Fibroblast of villous mesenchyme (primary cell): ENCODE measurements at regions not wholly inside any gene's neighbourhood (a gene's known extent, or its start where the extent isn't known, plus 50 kb on each side); places are given as distances from the start of the nearest gene placed in this dataset.

Experiments
- DNase-seq: peaks from one replicate; pipeline ENCODE4 v3.0.0-alpha.2; 2010; ENCODE audit warnings: low read depth
- H3K4me3 ChIP-seq: 2 replicates; pipeline ENCODE4 v1.5.1; 2011; ENCODE audit warnings: low read depth, mild to moderate bottlenecking, low read length
- CTCF ChIP-seq: IDR thresholded peaks from 2 replicates; pipeline ENCODE4 v1.5.1; 2012; ENCODE audit warnings: low read depth, mild to moderate bottlenecking, low read length; ENCODE audit not compliant: insufficient read depth

GRCh38 chr7:159263430-159263829 is 118.8 kb upstream of the VIPR2 start:
- no peak overlapping the region for H3K4me3 ChIP-seq
- TF ChIP-seq CTCF, result no peak
- DNase-seq, result no peak

- no peak for DNase-seq
- no peak for TF ChIP-seq CTCF
- no peak overlapping the region for H3K4me3 ChIP-seq
These were observed 109.0 kb upstream of the VIPR2 start for GRCh38 chr7:159253657-159254056.

- no peak overlapping the region for H3K4me3 ChIP-seq
- TF ChIP-seq CTCF, result no peak
- DNase-seq, result no peak
These were observed 105.8 kb upstream of the VIPR2 start for GRCh38 chr7:159250471-159250870.

DNA sequence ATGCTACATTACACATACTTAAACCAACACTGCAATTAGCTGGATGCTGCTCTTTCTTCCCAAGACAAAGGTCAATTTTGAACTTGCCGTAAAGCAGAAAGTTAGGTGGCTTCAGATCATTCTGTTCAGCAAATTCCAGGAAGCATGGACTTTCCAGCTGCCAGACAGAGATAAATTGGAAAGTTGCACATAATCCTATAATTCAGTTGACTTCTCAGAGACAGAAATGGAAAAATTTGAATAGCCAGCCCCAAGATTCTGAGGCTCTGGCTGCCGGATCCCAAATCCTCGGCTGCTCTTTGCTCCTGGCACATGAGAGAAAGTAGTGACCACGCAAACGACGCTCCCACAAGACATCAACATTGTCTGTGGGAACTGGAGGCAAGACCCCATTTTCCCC is 105.0 kb upstream of the VIPR2 start:
- no peak for TF ChIP-seq CTCF
- no peak overlapping the region for H3K4me3 ChIP-seq
- no peak for DNase-seq

GRCh38 chr7:159247910-159248309 is 103.2 kb upstream of the VIPR2 start:
- DNase-seq, result no peak
- TF ChIP-seq CTCF, result no peak
- no peak overlapping the region for H3K4me3 ChIP-seq

DNA sequence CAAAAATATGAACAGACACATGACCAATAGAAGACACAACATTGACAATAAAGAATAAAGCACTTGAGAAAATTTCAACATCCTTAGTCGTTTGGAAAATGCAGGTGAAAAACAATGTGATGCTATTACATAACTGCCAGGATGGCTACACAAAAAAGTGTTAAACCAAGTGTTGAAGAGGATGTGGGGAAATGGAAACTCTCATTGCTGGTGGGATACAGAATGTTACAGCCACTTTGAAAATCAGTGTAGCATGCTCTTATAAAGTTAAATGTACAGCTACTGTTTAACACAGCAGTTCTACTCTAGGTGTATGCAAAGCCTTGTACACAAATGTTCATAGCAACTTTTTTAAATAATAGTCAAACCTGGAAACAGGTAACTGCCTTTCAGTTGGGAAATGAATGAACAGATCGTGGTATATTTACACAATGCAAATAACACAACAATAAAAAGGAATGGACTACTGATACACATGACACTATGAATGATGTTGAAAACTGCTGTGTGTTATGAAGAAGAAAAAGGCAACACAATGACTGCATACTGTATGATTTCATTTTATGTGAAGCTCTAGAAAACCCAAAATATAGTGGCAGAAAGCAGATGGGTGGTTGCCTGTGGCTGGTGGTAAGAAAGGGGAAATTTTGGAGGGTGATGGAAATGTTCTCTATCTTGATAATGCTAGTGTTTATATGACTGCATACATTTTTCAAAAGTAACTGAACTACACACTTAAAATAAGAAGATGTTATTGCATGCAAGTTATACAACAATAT is 102.2 kb upstream of the VIPR2 start:
- no peak overlapping the region for H3K4me3 ChIP-seq
- no peak for DNase-seq
- no peak for TF ChIP-seq CTCF

GRCh38 chr7:159240962-159241361 is 96.3 kb upstream of the VIPR2 start:
- H3K4me3 ChIP-seq, result no peak overlapping the region
- DNase-seq, result no peak
- TF ChIP-seq CTCF, result no peak
